Neuronal stem cell (in vitro differentiated cells): ENCODE measurements at regions not wholly inside any gene's neighbourhood (a gene's known extent, or its start where the extent isn't known, plus 50 kb on each side); places are given as distances from the start of the nearest gene placed in this dataset.

Experiments used
- DNase-seq: peaks from one replicate; pipeline ENCODE4 v3.0.0-alpha.2; 2013; ENCODE audit warnings: low spot score
- H2AFZ ChIP-seq: one replicate; pipeline ENCODE4 v1.6.1; 2013; ENCODE audit warnings: mild to moderate bottlenecking, low read length, inconsistent platforms
- H2AK5ac ChIP-seq: 2 replicates; pipeline ENCODE4 v1.6.1; 2013; ENCODE audit warnings: low read depth, mild to moderate bottlenecking, inconsistent platforms, low read length, moderate library complexity, mixed read lengths
- H2BK120ac ChIP-seq: 2 replicates; pipeline ENCODE4 v1.6.1; 2013; ENCODE audit warnings: low read depth, mild to moderate bottlenecking, inconsistent platforms, low read length, moderate library complexity, mixed read lengths
- H2BK12ac ChIP-seq: one replicate; pipeline ENCODE4 v1.6.1; 2013; ENCODE audit warnings: low read length, inconsistent platforms
- H2BK15ac ChIP-seq: 2 replicates; pipeline ENCODE4 v1.6.1; 2013; ENCODE audit warnings: mild to moderate bottlenecking, low read length, inconsistent platforms, mixed read lengths
- H2BK5ac ChIP-seq: one replicate; pipeline ENCODE4 v1.6.1; 2013; ENCODE audit warnings: inconsistent platforms, mild to moderate bottlenecking, low read length, moderate library complexity
- H3K14ac ChIP-seq: one replicate; pipeline ENCODE4 v1.6.1; 2013; ENCODE audit warnings: low read length, inconsistent platforms
- H3K18ac ChIP-seq: 2 replicates; pipeline ENCODE4 v1.6.1; 2013; ENCODE audit warnings: low read length, inconsistent platforms
- H3K23ac ChIP-seq: 2 replicates; pipeline ENCODE4 v1.6.1; 2013; ENCODE audit warnings: low read depth, mild to moderate bottlenecking, mixed read lengths, low read length, inconsistent platforms; ENCODE audit not compliant: poor library complexity
- H3K27ac ChIP-seq: replicated peaks from 3 replicates; pipeline ENCODE4 v1.5.1; 2013; ENCODE audit warnings: low read length, inconsistent platforms
- H3K27me3 ChIP-seq, 3 experiments: 2 replicates each; pipeline ENCODE4 v1.6.1; 2013; ENCODE audit warnings: low read length in 3 of 3, mild to moderate bottlenecking in 2 of 3, inconsistent platforms in 1 of 3, low read depth in 1 of 3, mixed read lengths in 1 of 3, moderate library complexity in 1 of 3; ENCODE audit not compliant: control insufficient read depth in 3 of 3, insufficient read depth in 3 of 3
- H3K36me3 ChIP-seq, 2 donors: replicated peaks in 1 of 2; 2 replicates each; pipeline ENCODE4 v1.6.1; 2013; ENCODE audit warnings: low read length in 2 of 2; ENCODE audit not compliant: control insufficient read depth in 2 of 2, insufficient read depth in 2 of 2
- H3K4ac ChIP-seq: 2 replicates; pipeline ENCODE4 v1.6.1; 2013; ENCODE audit warnings: inconsistent platforms, mild to moderate bottlenecking, low read length, moderate library complexity
- H3K4me1 ChIP-seq, 2 donors: 1 replicate in 1 of 2; 2 replicates in 1 of 2; pipeline ENCODE4 v1.6.1; 2013; ENCODE audit warnings: low read length in 2 of 2, low read depth in 1 of 2; ENCODE audit not compliant: control insufficient read depth in 2 of 2, insufficient read depth in 1 of 2
- H3K4me2 ChIP-seq: one replicate; pipeline ENCODE4 v1.6.1; 2013; ENCODE audit warnings: mild to moderate bottlenecking, low read length, inconsistent platforms; ENCODE audit not compliant: insufficient read depth, poor library complexity, severe bottlenecking
- H3K4me3 ChIP-seq, 2 donors: 2 replicates each; pipeline ENCODE4 v1.5.1; 2013; ENCODE audit warnings: low read length in 2 of 2, mild to moderate bottlenecking in 2 of 2, inconsistent platforms in 1 of 2, moderate library complexity in 1 of 2
- H3K79me1 ChIP-seq: one replicate; pipeline ENCODE4 v1.6.1; 2013; ENCODE audit warnings: low read depth, mild to moderate bottlenecking, inconsistent platforms, low read length, moderate library complexity
- H3K9ac ChIP-seq: one replicate; pipeline ENCODE4 v1.6.1; 2013; ENCODE audit warnings: mild to moderate bottlenecking, low read depth, low read length, inconsistent platforms; ENCODE audit not compliant: poor library complexity
- H3K9me3 ChIP-seq, 2 donors: replicated peaks in 1 of 2; 2 replicates each; pipeline versions ENCODE3 to v1.6.1; 2013; ENCODE audit warnings: low read length in 2 of 2, mild to moderate bottlenecking in 2 of 2, inconsistent platforms in 1 of 2, low read depth in 1 of 2, mixed read lengths in 1 of 2, moderate library complexity in 1 of 2; ENCODE audit not compliant: control insufficient read depth in 2 of 2, insufficient read depth in 1 of 2
- H4K8ac ChIP-seq: one replicate; pipeline ENCODE4 v1.6.1; 2013; ENCODE audit warnings: low read depth, mild to moderate bottlenecking, inconsistent platforms, low read length, moderate library complexity
- H4K91ac ChIP-seq: one replicate; pipeline ENCODE4 v1.6.1; 2013; ENCODE audit warnings: low read length, low read depth, mild to moderate bottlenecking, inconsistent platforms; ENCODE audit not compliant: poor library complexity
- WGBS, 2 donors: extraction: QIAGEN DNeasy Blood & Tissue Kit; methylation state at CpG; one replicate each; pipeline ENCODE4 v1.1.7; 2013; ENCODE audit warnings: missing lambda C conversion rate in 2 of 2, mixed read lengths in 1 of 2; ENCODE audit not compliant: insufficient read length in 2 of 2, insufficient replicate concordance in 1 of 2; ENCODE audit errors: extremely low coverage in 2 of 2; 5-methylcytosine and 5-hydroxymethylcytosine counted together

GRCh38 chr2:139835101-139835500 lies 1054.9 kb upstream of the NXPH2 start:
- Histone ChIP-seq H2BK5ac (no peak overlapping the region), H4K8ac (no peak overlapping the region), H3K4me2 (no peak overlapping the region), H3K9ac (no peak overlapping the region), H3K36me3 (no peaks in the 10 kb centered on the region), H2BK12ac (no peak overlapping the region), H2AFZ (no peak overlapping the region), H3K23ac (no peak overlapping the region), H3K4me1 (no peaks in the 10 kb centered on the region), H3K14ac (no peak overlapping the region), H3K27ac (no peak overlapping the region), H3K9me3 (no peaks in the 10 kb centered on the region), H2BK15ac (no peak overlapping the region), H3K27me3 (no peaks in the 10 kb centered on the region), H3K4ac (no peak overlapping the region), H3K79me1 (no peaks in the 10 kb centered on the region), H3K18ac (no peak overlapping the region), H2AK5ac (no peak overlapping the region), H2BK120ac (no peak overlapping the region), H3K4me3 (no peak overlapping the region), H4K91ac (no peak overlapping the region)
- WGBS, 2 donors = no CpG with 5 or more reads among the region's 2 CpGs
- no peak for DNase-seq

- Histone ChIP-seq H3K4me3 (no peak overlapping the region), H3K9me3 (no peaks in the 10 kb centered on the region), H2AK5ac (no peak overlapping the region), H3K18ac (no peak overlapping the region), H2BK15ac (no peak overlapping the region), H3K4me2 (no peak overlapping the region), H2AFZ (no peak overlapping the region), H3K36me3 (no peaks in the 10 kb centered on the region), H3K27me3 (no peaks in the 10 kb centered on the region), H4K91ac (no peak overlapping the region), H3K14ac (no peak overlapping the region), H3K4me1 (no peaks in the 10 kb centered on the region), H3K4ac (no peak overlapping the region), H2BK5ac (no peak overlapping the region), H2BK12ac (no peak overlapping the region), H3K23ac (no peak overlapping the region), H3K79me1 (no peaks in the 10 kb centered on the region), H3K9ac (no peak overlapping the region), H2BK120ac (no peak overlapping the region), H3K27ac (no peak overlapping the region), H4K8ac (no peak overlapping the region)
- WGBS, 2 donors = no CpG with 5 or more reads among the region's 3 CpGs
- DNase-seq = no peak
Measured at GRCh38 chr2:139828011-139828410, 1047.8 kb upstream of the NXPH2 start.

GRCh38 chr2:139825726-139826125 lies 1045.5 kb upstream of the NXPH2 start:
- H3K27ac ChIP-seq = no peak overlapping the region
- H3K4ac ChIP-seq = no peak overlapping the region
- H3K4me3 ChIP-seq = no peak overlapping the region
- H2BK120ac ChIP-seq = no peak overlapping the region
- no peak overlapping the region for H2BK5ac ChIP-seq
- H3K9me3 ChIP-seq = no peaks in the 10 kb centered on the region
- H4K91ac ChIP-seq = no peak overlapping the region
- H3K36me3 ChIP-seq = no peaks in the 10 kb centered on the region
- no peak overlapping the region for H3K18ac ChIP-seq
- no peak overlapping the region for H4K8ac ChIP-seq
- no peak for DNase-seq
- WGBS, 2 donors = no CpG with 5 or more reads among the region's 1 CpG
- no peak overlapping the region for H2BK15ac ChIP-seq
- H3K9ac ChIP-seq = no peak overlapping the region
- no peaks in the 10 kb centered on the region for H3K79me1 ChIP-seq
- no peak overlapping the region for H2BK12ac ChIP-seq
- no peak overlapping the region for H3K4me2 ChIP-seq
- no peak overlapping the region for H2AFZ ChIP-seq
- no peaks in the 10 kb centered on the region for H3K27me3 ChIP-seq
- no peak overlapping the region for H3K23ac ChIP-seq
- H3K4me1 ChIP-seq = no peaks in the 10 kb centered on the region
- H2AK5ac ChIP-seq = no peak overlapping the region
- H3K14ac ChIP-seq = no peak overlapping the region

- Histone ChIP-seq H3K27ac (no peak overlapping the region), H2BK120ac (no peak overlapping the region), H3K79me1 (no peaks in the 10 kb centered on the region), H2AFZ (no peak overlapping the region), H3K9ac (no peak overlapping the region), H3K4ac (no peak overlapping the region), H2AK5ac (no peak overlapping the region), H3K4me2 (no peak overlapping the region), H3K9me3 (no peaks in the 10 kb centered on the region), H2BK15ac (no peak overlapping the region), H3K36me3 (no peaks in the 10 kb centered on the region), H3K27me3 (no peaks in the 10 kb centered on the region), H4K91ac (no peak overlapping the region), H2BK12ac (no peak overlapping the region), H3K23ac (no peak overlapping the region), H4K8ac (no peak overlapping the region), H2BK5ac (no peak overlapping the region), H3K18ac (no peak overlapping the region), H3K4me1 (no peaks in the 10 kb centered on the region), H3K4me3 (no peak overlapping the region), H3K14ac (no peak overlapping the region)
- WGBS, 2 donors = no CpG with 5 or more reads among the region's 2 CpGs
- no peak for DNase-seq
Measured at GRCh38 chr2:139819273-139819796, 1039.1 kb upstream of the NXPH2 start.
